MCF 10A (cell line): ENCODE measurements at regions not wholly inside any gene's neighbourhood (a gene's known extent, or its start where the extent isn't known, plus 50 kb on each side); places are given as distances from the start of the nearest gene placed in this dataset.

Source experiments
- BruUV-seq: library from RNA; stranded (reverse); fragments of 400-500 nt; replicated peaks from 2 replicates; lab custom pipeline; 2021; lab: Mats Ljungman, UMichigan
- CTCF ChIA-PET: fragments of 300-600 bp; sonication (Branson Sonifier 250); formaldehyde crosslinking; extraction: SDS; loops from one replicate; lab custom pipeline; 2021; ENCODE audit warnings: antibody characterized with exemption, inconsistent platforms; lab: Yijun Ruan, JAX
- POLR2A ChIA-PET: fragments of 300-600, 350-650 bp; sonication (Branson Sonifier 250); formaldehyde crosslinking; extraction: SDS; loops from one replicate; lab custom pipeline; 2020; ENCODE audit warnings: antibody characterized with exemption, inconsistent platforms; lab: Yijun Ruan, JAX
- DNase-seq: peaks from one replicate; pipeline ENCODE4 v3.0.0-alpha.2; 2018; ENCODE audit not compliant: unreplicated experiment
- H3K27ac Mint-ChIP-seq: one replicate; pipeline ENCODE4 v1.8.0; 2022; ENCODE audit warnings: mild to moderate bottlenecking, low read depth, mixed read lengths; ENCODE audit not compliant: unreplicated experiment
- H3K27me3 Mint-ChIP-seq: one replicate; pipeline ENCODE4 v1.8.0; 2022; ENCODE audit warnings: mixed read lengths; ENCODE audit not compliant: insufficient read depth, unreplicated experiment
- H3K36me3 Mint-ChIP-seq: one replicate; pipeline ENCODE4 v1.8.0; 2022; ENCODE audit warnings: mild to moderate bottlenecking, moderate library complexity, mixed read lengths; ENCODE audit not compliant: insufficient read depth, unreplicated experiment
- H3K4me1 Mint-ChIP-seq: one replicate; pipeline ENCODE4 v1.8.0; 2022; ENCODE audit warnings: mixed read lengths; ENCODE audit not compliant: insufficient read depth, unreplicated experiment
- H3K4me3 Mint-ChIP-seq: one replicate; pipeline ENCODE4 v1.8.0; 2022; ENCODE audit warnings: mild to moderate bottlenecking, moderate library complexity, mixed read lengths; ENCODE audit not compliant: unreplicated experiment
- H3K9me3 Mint-ChIP-seq: one replicate; pipeline ENCODE4 v1.8.0; 2022; ENCODE audit warnings: mixed read lengths; ENCODE audit not compliant: unreplicated experiment
- intact Hi-C: fragments of 100-400 bp; cut with micrococcal nuclease; formaldehyde crosslinking; loops from 2 replicates; pipeline ENCODE4 v1.14.1; 2022
- TF ChIP-seq, protein P1 (sequence below): fragments of 200-600 bp; IDR thresholded peaks from one replicate; pipeline ENCODE4 v1.8.0; 2022; ENCODE audit warnings: antibody characterized with exemption, mild to moderate bottlenecking; ENCODE audit not compliant: unreplicated experiment

DNA sequence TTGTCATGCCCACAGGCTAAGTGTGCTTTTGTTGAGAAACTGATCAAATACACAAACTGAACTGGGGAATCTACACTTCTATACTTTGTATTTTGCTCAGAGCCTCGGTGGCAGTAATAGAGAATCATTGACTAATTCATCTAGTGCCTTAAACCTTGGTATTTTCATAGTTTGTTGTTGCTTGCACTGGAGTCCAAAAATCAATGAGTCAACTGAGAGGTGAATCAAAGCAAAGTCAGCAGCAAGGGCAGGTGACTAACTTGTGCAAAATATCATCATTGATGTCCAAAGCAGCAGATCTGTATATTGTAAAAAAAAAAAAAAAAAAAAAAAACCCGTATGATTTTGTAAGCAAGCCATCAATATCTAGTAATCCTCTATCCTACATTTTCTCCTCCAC, 296.4 kb downstream of the MAP2K6 start:
- Mint-ChIP-seq H3K4me1 (no peaks in the 10 kb centered on the region), H3K36me3 (no peaks in the 10 kb centered on the region), H3K9me3 (no peaks in the 10 kb centered on the region), H3K27ac (peak overlapping the region; percentile 32), H3K4me3 (no peak overlapping the region), H3K27me3 (no peaks in the 10 kb centered on the region)
- CTCF ChIA-PET, result no interaction called here
- intact Hi-C loops, result no loop called here
- no peak for DNase-seq
- POLR2A ChIA-PET, result interaction anchor here (0.8 kb wide), 1 partner anchor 19 kb away, joined by 4 read pairs; no protein-coding TSS in a partner anchor
- TF ChIP-seq, protein P1, sequence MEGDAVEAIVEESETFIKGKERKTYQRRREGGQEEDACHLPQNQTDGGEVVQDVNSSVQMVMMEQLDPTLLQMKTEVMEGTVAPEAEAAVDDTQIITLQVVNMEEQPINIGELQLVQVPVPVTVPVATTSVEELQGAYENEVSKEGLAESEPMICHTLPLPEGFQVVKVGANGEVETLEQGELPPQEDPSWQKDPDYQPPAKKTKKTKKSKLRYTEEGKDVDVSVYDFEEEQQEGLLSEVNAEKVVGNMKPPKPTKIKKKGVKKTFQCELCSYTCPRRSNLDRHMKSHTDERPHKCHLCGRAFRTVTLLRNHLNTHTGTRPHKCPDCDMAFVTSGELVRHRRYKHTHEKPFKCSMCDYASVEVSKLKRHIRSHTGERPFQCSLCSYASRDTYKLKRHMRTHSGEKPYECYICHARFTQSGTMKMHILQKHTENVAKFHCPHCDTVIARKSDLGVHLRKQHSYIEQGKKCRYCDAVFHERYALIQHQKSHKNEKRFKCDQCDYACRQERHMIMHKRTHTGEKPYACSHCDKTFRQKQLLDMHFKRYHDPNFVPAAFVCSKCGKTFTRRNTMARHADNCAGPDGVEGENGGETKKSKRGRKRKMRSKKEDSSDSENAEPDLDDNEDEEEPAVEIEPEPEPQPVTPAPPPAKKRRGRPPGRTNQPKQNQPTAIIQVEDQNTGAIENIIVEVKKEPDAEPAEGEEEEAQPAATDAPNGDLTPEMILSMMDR, result no peak
- no TSS peak for BruUV-seq

DNA sequence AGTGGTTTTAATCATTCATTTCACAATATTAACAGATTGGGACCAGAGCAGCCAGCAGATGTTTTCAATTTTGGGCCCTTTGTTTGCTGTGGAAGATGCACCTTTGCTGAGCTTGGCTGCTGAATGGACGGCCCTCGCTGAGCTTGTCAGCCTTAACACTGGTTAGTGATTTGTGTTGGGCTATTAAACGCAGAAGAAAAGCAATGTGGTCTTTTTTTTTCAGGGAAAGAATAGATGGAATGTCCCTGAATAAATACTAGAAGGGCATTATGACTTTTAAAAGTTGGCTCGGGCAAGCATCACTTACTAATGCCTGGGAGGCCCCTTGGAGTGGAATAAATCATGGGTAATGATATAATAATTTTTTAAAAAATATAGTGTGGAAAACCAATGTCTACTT, 297.0 kb downstream of the MAP2K6 start:
- ChIA-PET POLR2A (no interaction called here), CTCF (no interaction called here)
- TF ChIP-seq, protein P1, result no peak
- H3K27ac Mint-ChIP-seq, result peak overlapping the region; percentile 32
- H3K9me3 Mint-ChIP-seq, result no peaks in the 10 kb centered on the region
- BruUV-seq, result no TSS peak
- H3K4me1 Mint-ChIP-seq, result no peaks in the 10 kb centered on the region
- no peak overlapping the region for H3K4me3 Mint-ChIP-seq
- DNase-seq, result no peak
- H3K27me3 Mint-ChIP-seq, result no peaks in the 10 kb centered on the region
- H3K36me3 Mint-ChIP-seq, result no peaks in the 10 kb centered on the region
- intact Hi-C loops, result no loop called here

DNA sequence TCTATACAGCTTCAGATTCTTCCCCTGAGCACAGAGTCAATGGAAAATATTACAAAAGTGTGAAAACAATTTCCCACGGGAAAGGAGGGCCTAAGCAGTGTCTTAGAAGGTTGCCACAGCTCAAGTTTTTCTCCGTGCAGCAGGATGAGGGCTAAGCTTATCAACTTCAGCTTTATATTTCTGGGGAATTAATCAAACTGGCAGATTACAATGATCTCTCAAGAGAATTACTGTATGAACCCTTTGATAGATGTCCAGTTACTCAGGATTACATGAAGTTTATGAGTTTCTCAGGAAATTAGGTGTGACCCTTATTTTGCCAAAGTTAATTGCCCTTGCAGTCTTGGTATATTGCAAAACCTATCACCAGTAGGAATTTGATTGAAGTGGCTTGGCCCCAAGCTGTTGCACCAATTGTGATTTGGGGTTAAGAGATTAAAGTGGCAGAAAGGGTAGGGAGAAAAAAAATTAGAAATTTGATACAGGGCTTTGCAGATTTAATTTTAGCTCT, 298.4 kb downstream of the MAP2K6 start:
- ChIA-PET CTCF (no interaction called here), POLR2A (interaction anchor here (0.6 to 1.0 kb wide), 2 partner anchors 17 to 208 kb away, joined by 3 read pairs; no protein-coding TSS in a partner anchor)
- Mint-ChIP-seq H3K27me3 (no peaks in the 10 kb centered on the region), H3K4me1 (no peaks in the 10 kb centered on the region), H3K27ac (no peak overlapping the region), H3K36me3 (no peaks in the 10 kb centered on the region), H3K9me3 (no peaks in the 10 kb centered on the region), H3K4me3 (no peak overlapping the region)
- DNase-seq, result no peak
- intact Hi-C loops, result no loop called here
- TF ChIP-seq, protein P1, result no peak
- BruUV-seq, result no TSS peak

DNA sequence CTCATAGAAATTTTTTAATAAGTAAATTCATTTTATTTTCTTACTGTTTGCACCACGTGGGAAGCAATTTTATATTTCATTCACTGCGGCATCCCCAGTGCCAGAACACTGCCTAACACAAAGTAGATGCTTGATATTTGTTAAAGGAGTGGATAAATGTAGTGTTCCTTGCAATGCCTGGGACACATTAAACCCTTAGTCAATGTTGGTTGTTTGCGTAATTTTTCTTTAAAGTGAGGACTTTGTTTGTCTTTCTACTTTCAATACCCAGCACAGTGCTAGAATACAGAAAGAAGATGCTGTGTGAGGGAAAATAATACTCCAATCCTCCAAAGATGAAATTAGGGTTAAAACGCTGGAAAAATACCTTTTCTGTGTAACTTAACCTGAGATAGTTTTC, 299.3 kb downstream of the MAP2K6 start:
- POLR2A ChIA-PET, result interaction anchor here (1.2 kb wide), 1 partner anchor 44 kb away, joined by 3 read pairs; no protein-coding TSS in a partner anchor
- no TSS peak for BruUV-seq
- H3K27me3 Mint-ChIP-seq, result no peaks in the 10 kb centered on the region
- H3K27ac Mint-ChIP-seq, result no peak overlapping the region
- TF ChIP-seq, protein P1, result no peak
- H3K4me3 Mint-ChIP-seq, result no peak overlapping the region
- H3K36me3 Mint-ChIP-seq, result no peaks in the 10 kb centered on the region
- no peaks in the 10 kb centered on the region for H3K9me3 Mint-ChIP-seq
- DNase-seq, result no peak
- intact Hi-C loops, result no loop called here
- CTCF ChIA-PET, result no interaction called here
- no peaks in the 10 kb centered on the region for H3K4me1 Mint-ChIP-seq
